NT2/D1 (cell line): ENCODE measurements at regions not wholly inside any gene's neighbourhood (a gene's known extent, or its start where the extent isn't known, plus 50 kb on each side); places are given as distances from the start of the nearest gene placed in this dataset.

Experiments used
- SUZ12 ChIP-seq: IDR thresholded peaks from 2 replicates; pipeline ENCODE4 v1.6.1; 2011; ENCODE audit not compliant: insufficient read length, insufficient read depth; ENCODE audit errors: extremely low read depth
- YY1 ChIP-seq: IDR thresholded peaks from 2 replicates; pipeline ENCODE4 v1.6.1; 2011; ENCODE audit not compliant: insufficient read length, insufficient read depth
- ZNF274 ChIP-seq: IDR thresholded peaks from 2 replicates; pipeline ENCODE4 v1.6.1; 2011; ENCODE audit warnings: mild to moderate bottlenecking, low read depth, low read length

DNA sequence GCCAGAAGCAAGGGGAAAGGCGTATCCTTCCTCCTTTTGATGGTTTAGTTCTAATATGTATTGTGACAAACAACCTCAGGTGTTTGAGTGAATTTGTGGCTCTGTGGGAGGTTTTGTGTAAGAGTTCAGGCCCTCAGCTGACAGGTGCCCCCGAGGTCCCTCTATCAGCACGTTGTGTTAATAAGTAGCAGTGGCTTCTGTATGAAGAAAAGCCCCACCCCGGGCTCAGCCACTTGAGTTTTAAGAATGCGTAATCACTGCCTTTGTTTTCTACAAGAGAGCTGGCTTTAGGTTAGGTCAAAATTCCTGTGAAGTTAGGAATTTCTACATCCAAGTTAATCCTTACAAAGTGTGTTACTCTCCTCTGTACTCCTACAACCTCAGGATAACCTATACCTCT, 92.4 kb upstream of the PGBD5 start:
- TF ChIP-seq ZNF274 (no peak), SUZ12 (no peak), YY1 (no peak)
